ENCODE measurements at regions not wholly inside any gene's neighbourhood (a gene's known extent, or its start where the extent isn't known, plus 50 kb on each side); places are given as distances from the start of the nearest gene placed in this dataset.
"Not testable (repeated sequence)": the region's sequence is repeated elsewhere in the genome, so short reads cannot be mapped to it uniquely, and the experiment has no call there.

- DNase-seq (ENCODE audit: low read depth), result no peak
These were observed 569.1 kb downstream of the TBL1XR1 start for GRCh38 chr3:176628101-176628639.

DNA sequence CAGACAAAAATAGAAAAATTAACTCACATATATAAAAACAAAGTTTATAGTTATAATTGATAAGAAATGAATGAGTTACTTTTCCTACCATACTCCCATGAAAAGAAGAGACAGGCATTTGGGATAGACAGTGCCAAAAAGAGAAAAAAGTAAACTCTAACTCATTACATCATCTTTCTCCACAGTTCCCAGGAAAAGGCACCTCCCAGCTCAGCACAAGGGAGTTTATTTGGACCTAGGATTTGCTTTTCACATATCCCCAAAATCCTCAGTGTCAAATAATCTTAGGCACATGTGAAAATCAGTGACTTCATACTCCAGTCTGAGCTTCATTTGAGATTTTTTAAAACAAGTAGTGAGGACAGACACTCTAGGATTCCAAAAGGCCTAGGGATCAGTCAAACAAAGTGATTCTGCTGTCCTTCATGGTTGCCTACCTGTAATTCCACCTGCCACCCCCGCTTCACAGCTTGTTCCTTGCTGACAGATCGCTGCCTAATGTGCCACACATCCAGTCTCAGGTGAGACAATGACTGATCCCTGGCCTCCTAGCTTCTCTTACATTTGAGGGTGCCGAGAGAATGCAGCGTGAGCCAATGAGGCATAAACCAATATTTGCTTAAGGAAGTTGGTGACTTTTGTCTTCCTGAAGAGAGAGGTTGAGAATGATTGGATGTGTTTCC lies 573.7 kb downstream of the TBL1XR1 start:
- no peak for DNase-seq (ENCODE audit: low read depth)

- DNase-seq (ENCODE audit: low read depth), result no peak
These were observed 577.4 kb downstream of the TBL1XR1 start for GRCh38 chr3:176619833-176620232.

DNA sequence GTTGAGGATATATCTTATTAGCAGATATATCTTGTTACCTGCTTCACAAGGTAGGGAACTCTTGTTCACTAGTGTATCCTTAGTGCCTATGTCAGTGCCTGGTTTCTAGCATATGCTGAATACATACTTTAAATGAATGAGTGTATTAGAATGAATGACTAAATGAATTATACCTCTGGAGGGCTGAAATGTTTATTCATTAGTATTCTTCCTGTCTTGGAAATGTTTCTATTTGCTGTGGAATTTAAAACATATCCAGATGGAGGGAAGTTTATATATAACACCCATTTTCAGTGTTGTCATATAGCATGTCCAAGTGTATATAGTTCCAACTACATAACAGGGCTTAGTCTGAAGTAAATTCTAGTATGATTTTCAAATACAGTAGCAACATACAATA lies 581.5 kb downstream of the TBL1XR1 start:
- no peak for DNase-seq (ENCODE audit: low read depth)

- no peak for DNase-seq (ENCODE audit: low read depth)
These were observed 585.6 kb downstream of the TBL1XR1 start for GRCh38 chr3:176611703-176612102.

GRCh38 chr3:176609361-176609760 lies 587.9 kb downstream of the TBL1XR1 start:
- no peak for DNase-seq (ENCODE audit: low read depth)

DNA sequence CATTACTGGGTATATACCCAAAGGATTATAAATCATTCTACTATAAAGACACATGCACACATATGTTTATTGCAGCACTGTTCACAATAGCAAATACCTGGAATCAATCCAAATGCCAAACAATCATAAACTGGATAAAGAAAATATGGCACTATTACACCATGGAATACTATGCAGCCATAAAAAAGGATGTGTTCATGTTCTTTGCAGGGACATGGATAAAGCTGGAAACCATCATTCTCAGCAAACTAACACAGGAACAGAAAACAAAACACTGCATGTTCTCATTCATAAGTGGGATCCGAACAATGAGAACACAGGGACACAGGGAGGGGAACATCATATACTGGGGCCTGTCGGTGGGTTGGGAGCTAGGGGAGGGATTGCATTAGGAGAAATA lies 591.7 kb downstream of the TBL1XR1 start:
- not testable (repeated sequence) for DNase-seq (ENCODE audit: low read depth)

- DNase-seq (ENCODE audit: low read depth), result peak; percentile 47
These were observed 602.0 kb downstream of the TBL1XR1 start for GRCh38 chr3:176595307-176595706.

GRCh38 chr3:176590722-176591121 lies 606.6 kb downstream of the TBL1XR1 start:
- DNase-seq (ENCODE audit: low read depth), result no peak

- DNase-seq (ENCODE audit: low read depth), result no peak
These were observed 610.2 kb downstream of the TBL1XR1 start for GRCh38 chr3:176587089-176587488.

DNA sequence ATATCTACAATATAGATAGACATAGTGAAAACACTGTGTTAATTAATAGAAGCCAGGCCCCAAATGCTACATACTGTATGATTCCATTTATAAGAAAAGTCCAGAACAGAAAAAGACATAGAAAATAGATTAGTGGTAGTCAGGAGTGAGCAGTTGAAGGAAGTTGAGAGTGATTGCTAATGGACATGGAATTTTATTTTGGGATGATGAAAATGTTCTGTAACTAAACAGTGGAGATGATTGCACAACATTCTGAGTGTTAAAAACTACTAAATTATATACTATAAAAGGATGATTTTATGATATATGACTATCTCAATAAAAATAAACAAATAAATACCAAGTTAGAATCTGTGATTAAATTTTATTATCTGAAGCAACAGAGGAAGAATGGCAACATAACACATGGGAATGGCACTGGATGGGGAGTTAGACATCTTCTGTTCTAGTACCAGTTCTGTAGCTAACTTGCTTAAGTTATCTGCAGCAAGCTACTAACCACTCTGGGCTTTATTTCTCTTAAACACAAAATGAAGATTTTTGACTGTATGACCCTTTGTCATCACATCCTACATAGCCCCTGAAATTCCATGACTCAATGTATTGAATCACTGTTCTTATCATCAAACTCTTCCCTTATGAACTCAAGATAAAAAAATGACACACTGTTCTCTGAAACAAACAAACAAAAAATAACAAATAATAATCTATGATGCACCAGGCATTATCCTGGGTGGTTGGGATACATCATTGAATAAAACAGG lies 612.7 kb downstream of the TBL1XR1 start:
- DNase-seq (ENCODE audit: low read depth), result peak; percentile 70

GRCh38 chr3:176583956-176584355 lies 613.3 kb downstream of the TBL1XR1 start:
- DNase-seq (ENCODE audit: low read depth), result no peak

GRCh38 chr3:176581589-176581988 lies 615.7 kb downstream of the TBL1XR1 start:
- DNase-seq (ENCODE audit: low read depth), result no peak

GRCh38 chr3:176579711-176580185 lies 617.5 kb downstream of the TBL1XR1 start:
- peak; percentile 64 for DNase-seq (ENCODE audit: low read depth)

DNA sequence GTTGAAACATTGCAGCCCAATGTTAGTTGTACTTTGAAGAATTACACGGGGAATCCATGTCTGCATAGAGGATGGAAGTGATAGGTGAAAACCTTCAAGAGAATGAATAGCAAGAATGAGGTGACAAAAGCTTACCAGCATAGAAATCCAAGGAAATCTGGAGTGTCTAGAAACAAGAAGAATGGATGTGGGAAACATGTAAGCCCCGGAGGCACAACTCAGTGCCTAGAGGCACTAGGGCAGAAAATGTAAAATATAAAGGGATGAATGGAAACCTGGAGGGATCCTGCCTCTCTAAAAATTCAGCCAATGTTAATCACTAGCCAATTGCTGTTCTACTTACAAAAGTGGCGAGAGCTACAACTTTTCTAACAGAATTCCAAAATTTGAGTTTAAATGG lies 619.0 kb downstream of the TBL1XR1 start:
- DNase-seq (ENCODE audit: low read depth), result no peak

DNA sequence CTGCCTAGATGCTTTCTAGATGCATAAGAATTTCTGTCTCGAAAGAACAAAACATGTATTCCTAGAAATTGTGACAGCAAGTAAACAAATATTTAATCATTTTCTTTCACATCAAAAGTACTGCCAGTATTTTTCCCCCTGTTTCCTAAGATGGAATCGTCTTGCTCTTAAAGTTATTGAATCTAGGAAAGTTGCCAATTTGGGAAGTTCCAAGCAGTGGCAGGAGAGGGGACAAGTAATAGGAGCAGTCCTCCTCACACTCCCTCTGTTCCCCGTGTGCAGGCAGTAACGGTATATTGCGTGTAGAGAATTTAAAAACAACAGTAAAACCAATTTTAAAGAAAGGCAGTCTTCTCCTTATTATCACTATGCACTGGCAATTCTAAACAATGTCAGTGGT lies 619.8 kb downstream of the TBL1XR1 start:
- DNase-seq (ENCODE audit: low read depth), result no peak

GRCh38 chr3:176574786-176575185 lies 622.5 kb downstream of the TBL1XR1 start:
- peak; percentile 47 for DNase-seq (ENCODE audit: low read depth)

GRCh38 chr3:176571926-176572325 lies 625.4 kb downstream of the TBL1XR1 start:
- DNase-seq (ENCODE audit: low read depth), result no peak

DNA sequence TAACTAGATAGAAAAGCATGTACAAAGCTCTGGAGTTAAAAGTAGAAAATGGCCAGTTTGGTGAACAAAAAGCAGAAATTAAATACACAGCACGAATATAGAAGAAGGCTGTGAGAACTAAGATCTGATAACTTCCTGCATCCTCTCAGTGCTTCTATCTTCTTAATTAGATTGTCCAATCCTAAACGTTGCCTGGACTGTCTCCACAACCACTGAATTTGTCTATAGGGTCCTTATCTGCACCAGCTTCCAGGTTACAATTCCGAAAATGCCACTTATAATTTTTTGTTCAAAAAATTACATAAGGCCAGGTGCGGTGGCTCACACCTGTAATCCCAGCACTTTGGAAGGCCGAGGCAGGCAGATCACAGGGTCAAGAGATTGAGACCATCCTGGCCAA lies 626.3 kb downstream of the TBL1XR1 start:
- no peak for DNase-seq (ENCODE audit: low read depth)

DNA sequence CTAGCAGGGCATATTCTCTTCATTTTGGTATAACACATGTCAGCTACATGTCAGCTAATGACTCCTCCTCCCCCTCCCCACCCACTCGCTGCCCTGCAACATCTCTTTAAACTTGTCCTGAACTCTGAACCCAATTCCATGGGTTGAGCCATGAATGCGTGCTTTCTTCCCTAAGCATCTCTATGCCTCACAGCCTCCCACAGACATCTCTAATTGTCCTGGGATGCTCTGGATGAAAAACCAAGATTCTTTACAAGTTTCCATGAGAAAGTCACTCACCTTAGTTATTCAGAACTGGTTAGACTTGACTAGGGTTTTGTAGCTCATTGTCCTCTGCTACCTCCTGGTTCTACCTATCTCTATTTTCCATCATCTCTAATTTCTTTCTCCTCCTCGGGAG lies 629.1 kb downstream of the TBL1XR1 start:
- DNase-seq (ENCODE audit: low read depth), result no peak

- DNase-seq (ENCODE audit: low read depth), result no peak
These were observed 630.5 kb downstream of the TBL1XR1 start for GRCh38 chr3:176566757-176567156.

DNA sequence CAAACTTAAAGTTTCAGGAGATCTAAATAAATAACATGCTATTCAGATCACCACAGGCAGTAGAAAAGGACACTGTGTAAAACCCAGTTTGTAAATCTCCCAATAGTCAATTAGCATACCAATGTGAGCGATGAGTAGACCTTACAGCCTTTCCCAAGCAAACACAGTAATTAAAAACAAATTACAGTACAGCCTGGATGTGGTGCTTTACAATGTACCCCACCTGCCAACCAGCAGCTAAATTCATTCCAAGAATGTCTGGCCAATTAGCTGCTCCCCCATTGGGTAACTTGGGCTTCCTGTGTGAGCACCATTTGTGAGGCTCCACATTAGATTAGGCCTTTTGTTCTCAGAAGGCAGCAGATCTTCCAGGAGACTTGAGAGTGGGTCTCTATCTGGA lies 635.0 kb downstream of the TBL1XR1 start:
- no peak for DNase-seq (ENCODE audit: low read depth)

GRCh38 chr3:176561826-176562225 lies 635.5 kb downstream of the TBL1XR1 start:
- DNase-seq (ENCODE audit: low read depth), result no peak

Data from iris pigment epithelial cell (primary cell).